ENCODE measurements at regions not wholly inside any gene's neighbourhood (a gene's known extent, or its start where the extent isn't known, plus 50 kb on each side); places are given as distances from the start of the nearest gene placed in this dataset.

DNA sequence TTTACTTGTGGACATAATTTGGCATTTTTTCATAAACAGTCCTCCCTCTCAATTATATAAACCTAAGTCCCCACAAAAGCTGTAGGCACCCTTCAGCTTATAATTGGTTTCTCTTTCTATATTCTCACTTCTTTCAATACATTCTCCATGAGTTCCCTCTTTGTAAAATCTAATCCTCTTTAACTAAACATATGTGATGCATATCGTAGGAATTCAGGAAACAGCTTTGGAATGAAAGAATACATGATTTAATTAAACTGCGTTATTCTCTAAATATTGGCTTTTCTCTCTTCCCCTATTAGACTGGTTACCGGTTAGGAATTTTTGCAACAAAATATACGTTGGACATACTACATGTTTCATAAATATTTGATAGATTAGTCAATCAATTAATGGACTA is 1122.6 kb downstream of the FLRT2 start:
- no peak overlapping the region for H3K9ac ChIP-seq (ENCODE audit: low read depth in 1 of 2, low read length in 2 of 2)
- no peaks in the 10 kb centered on the region for H3K27me3 ChIP-seq (ENCODE audit: control insufficient read depth in 4 of 4, insufficient read depth in 4 of 4, low read length in 3 of 4)
- no peaks in the 10 kb centered on the region for H3K4me1 ChIP-seq (ENCODE audit: control insufficient read depth in 4 of 4, insufficient read depth in 4 of 4, low read length in 3 of 4)
- H3K9me3 ChIP-seq (ENCODE audit: control insufficient read depth in 4 of 4, low read length in 3 of 4): no peaks in the 10 kb centered on the region
- H3K27ac ChIP-seq (ENCODE audit: low read depth in 1 of 2, low read length in 2 of 2): no peak overlapping the region
- 89% methylated on average over 4 of the region's 4 CpGs for WGBS
- H3K36me3 ChIP-seq (ENCODE audit: control insufficient read depth in 4 of 4, insufficient read depth in 3 of 4, low read depth in 1 of 4, low read length in 3 of 4): no peaks in the 10 kb centered on the region
- H3K4me3 ChIP-seq (ENCODE audit: low read depth in 1 of 3, low read length in 3 of 3): no peak overlapping the region
- no peak for DNase-seq (ENCODE audit: low spot score)
- no peak for TF ChIP-seq NR2F2 (IDR thresholded peaks at IDR 0.05)
- TF ChIP-seq YY1 (IDR thresholded peaks at IDR 0.05): no peak
- no peak for TF ChIP-seq JUND (IDR thresholded peaks at IDR 0.05)
- TF ChIP-seq HNF4G (IDR thresholded peaks at IDR 0.05): no peak
- TF ChIP-seq HNF4A (conservative IDR thresholded peaks at IDR 0.05): no peak
- TF ChIP-seq, protein P1, sequence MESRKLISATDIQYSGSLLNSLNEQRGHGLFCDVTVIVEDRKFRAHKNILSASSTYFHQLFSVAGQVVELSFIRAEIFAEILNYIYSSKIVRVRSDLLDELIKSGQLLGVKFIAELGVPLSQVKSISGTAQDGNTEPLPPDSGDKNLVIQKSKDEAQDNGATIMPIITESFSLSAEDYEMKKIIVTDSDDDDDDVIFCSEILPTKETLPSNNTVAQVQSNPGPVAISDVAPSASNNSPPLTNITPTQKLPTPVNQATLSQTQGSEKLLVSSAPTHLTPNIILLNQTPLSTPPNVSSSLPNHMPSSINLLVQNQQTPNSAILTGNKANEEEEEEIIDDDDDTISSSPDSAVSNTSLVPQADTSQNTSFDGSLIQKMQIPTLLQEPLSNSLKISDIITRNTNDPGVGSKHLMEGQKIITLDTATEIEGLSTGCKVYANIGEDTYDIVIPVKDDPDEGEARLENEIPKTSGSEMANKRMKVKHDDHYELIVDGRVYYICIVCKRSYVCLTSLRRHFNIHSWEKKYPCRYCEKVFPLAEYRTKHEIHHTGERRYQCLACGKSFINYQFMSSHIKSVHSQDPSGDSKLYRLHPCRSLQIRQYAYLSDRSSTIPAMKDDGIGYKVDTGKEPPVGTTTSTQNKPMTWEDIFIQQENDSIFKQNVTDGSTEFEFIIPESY (IDR thresholded peaks at IDR 0.05): no peak
- TF ChIP-seq RAD21 (IDR thresholded peaks at IDR 0.05): no peak
- no peak for TF ChIP-seq SP1 (IDR thresholded peaks at IDR 0.05)
- no peak for TF ChIP-seq GABPA (IDR thresholded peaks at IDR 0.05 in 1 of 2, conservative IDR thresholded peaks at IDR 0.05 in 1 of 2)
- no peak for TF ChIP-seq FOXA2 (IDR thresholded peaks at IDR 0.05)
- TF ChIP-seq, protein P2, sequence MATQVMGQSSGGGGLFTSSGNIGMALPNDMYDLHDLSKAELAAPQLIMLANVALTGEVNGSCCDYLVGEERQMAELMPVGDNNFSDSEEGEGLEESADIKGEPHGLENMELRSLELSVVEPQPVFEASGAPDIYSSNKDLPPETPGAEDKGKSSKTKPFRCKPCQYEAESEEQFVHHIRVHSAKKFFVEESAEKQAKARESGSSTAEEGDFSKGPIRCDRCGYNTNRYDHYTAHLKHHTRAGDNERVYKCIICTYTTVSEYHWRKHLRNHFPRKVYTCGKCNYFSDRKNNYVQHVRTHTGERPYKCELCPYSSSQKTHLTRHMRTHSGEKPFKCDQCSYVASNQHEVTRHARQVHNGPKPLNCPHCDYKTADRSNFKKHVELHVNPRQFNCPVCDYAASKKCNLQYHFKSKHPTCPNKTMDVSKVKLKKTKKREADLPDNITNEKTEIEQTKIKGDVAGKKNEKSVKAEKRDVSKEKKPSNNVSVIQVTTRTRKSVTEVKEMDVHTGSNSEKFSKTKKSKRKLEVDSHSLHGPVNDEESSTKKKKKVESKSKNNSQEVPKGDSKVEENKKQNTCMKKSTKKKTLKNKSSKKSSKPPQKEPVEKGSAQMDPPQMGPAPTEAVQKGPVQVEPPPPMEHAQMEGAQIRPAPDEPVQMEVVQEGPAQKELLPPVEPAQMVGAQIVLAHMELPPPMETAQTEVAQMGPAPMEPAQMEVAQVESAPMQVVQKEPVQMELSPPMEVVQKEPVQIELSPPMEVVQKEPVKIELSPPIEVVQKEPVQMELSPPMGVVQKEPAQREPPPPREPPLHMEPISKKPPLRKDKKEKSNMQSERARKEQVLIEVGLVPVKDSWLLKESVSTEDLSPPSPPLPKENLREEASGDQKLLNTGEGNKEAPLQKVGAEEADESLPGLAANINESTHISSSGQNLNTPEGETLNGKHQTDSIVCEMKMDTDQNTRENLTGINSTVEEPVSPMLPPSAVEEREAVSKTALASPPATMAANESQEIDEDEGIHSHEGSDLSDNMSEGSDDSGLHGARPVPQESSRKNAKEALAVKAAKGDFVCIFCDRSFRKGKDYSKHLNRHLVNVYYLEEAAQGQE (IDR thresholded peaks at IDR 0.05): no peak

DNA sequence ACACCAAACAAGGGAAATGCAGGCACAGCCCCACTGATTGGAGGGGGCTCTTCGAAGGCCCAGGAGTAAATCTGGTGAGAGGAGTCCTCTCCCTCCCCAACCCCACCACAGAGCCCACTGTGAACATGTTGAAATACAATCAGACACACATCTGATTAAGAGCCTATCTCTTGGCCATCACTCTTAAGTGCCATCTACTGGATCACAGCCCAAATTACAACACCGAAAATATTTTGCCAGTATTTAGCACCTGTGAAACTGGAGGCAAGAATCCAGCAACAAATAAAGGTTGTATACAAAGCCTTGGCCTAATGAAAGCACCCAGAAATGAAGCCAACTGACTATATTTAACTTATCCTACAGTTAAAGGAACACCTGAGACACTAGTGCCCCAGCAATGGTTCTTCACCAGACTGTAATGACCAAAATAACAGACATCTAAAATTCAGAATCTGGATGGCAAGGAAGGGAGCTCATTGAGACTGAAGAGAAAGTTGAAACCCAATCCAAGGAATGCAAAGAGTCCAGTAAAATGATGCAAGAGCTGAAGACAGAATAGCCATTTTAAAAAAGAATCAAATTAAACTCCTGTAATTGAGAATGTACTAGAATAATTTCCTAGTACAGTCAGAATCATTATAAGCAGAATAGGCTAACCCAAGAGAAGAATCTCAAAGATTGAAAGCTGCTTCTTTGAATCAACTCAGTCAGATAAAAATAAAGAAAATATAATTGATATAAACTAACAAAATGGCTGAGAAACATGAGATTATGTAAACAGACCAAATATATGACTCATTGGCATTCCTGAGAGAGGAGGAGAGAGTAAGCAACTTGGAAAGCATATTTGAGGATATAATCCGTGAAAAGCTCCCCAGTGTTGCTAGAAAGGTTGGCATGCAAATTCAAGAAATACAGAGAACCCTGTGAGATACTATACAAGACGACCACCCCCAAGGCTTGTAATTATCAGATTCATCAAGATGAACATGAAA is 1117.0 kb downstream of the FLRT2 start:
- no peaks in the 10 kb centered on the region for H3K9me3 ChIP-seq (ENCODE audit: control insufficient read depth in 4 of 4, low read length in 3 of 4)
- H3K36me3 ChIP-seq (ENCODE audit: control insufficient read depth in 4 of 4, insufficient read depth in 3 of 4, low read depth in 1 of 4, low read length in 3 of 4): no peaks in the 10 kb centered on the region
- no peak for TF ChIP-seq FOXA1 (IDR thresholded peaks at IDR 0.05)
- TF ChIP-seq RAD21 (IDR thresholded peaks at IDR 0.05): peak; percentile 14 to 49
- TF ChIP-seq, protein P3, sequence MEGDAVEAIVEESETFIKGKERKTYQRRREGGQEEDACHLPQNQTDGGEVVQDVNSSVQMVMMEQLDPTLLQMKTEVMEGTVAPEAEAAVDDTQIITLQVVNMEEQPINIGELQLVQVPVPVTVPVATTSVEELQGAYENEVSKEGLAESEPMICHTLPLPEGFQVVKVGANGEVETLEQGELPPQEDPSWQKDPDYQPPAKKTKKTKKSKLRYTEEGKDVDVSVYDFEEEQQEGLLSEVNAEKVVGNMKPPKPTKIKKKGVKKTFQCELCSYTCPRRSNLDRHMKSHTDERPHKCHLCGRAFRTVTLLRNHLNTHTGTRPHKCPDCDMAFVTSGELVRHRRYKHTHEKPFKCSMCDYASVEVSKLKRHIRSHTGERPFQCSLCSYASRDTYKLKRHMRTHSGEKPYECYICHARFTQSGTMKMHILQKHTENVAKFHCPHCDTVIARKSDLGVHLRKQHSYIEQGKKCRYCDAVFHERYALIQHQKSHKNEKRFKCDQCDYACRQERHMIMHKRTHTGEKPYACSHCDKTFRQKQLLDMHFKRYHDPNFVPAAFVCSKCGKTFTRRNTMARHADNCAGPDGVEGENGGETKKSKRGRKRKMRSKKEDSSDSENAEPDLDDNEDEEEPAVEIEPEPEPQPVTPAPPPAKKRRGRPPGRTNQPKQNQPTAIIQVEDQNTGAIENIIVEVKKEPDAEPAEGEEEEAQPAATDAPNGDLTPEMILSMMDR (IDR thresholded peaks at IDR 0.05; ENCODE audit: low read depth, low read length, missing input control): peak; percentile 7
- no peak for DNase-seq (ENCODE audit: low spot score)
- WGBS: 78% methylated on average over 4 of the region's 4 CpGs
- no peak overlapping the region for H3K27ac ChIP-seq (ENCODE audit: low read depth in 1 of 2, low read length in 2 of 2)
- H3K9ac ChIP-seq (ENCODE audit: low read depth in 1 of 2, low read length in 2 of 2): no peak overlapping the region
- no peaks in the 10 kb centered on the region for H3K4me1 ChIP-seq (ENCODE audit: control insufficient read depth in 4 of 4, insufficient read depth in 4 of 4, low read length in 3 of 4)
- H3K27me3 ChIP-seq (ENCODE audit: control insufficient read depth in 4 of 4, insufficient read depth in 4 of 4, low read length in 3 of 4): no peaks in the 10 kb centered on the region
- H3K4me3 ChIP-seq (ENCODE audit: low read depth in 1 of 3, low read length in 3 of 3): no peak overlapping the region
